MCF 10A (cell line): ENCODE measurements at regions not wholly inside any gene's neighbourhood (a gene's known extent, or its start where the extent isn't known, plus 50 kb on each side); places are given as distances from the start of the nearest gene placed in this dataset.

Experiments used
- BruUV-seq: library from RNA; stranded (reverse); fragments of 400-500 nt; replicated peaks from 2 replicates; lab custom pipeline; 2021; lab: Mats Ljungman, UMichigan
- CTCF ChIA-PET: fragments of 300-600 bp; sonication (Branson Sonifier 250); formaldehyde crosslinking; extraction: SDS; loops from one replicate; lab custom pipeline; 2021; ENCODE audit warnings: antibody characterized with exemption, inconsistent platforms; lab: Yijun Ruan, JAX
- POLR2A ChIA-PET: fragments of 300-600, 350-650 bp; sonication (Branson Sonifier 250); formaldehyde crosslinking; extraction: SDS; loops from one replicate; lab custom pipeline; 2020; ENCODE audit warnings: antibody characterized with exemption, inconsistent platforms; lab: Yijun Ruan, JAX
- DNase-seq: peaks from one replicate; pipeline ENCODE4 v3.0.0-alpha.2; 2018; ENCODE audit not compliant: unreplicated experiment
- H3K27ac Mint-ChIP-seq: one replicate; pipeline ENCODE4 v1.8.0; 2022; ENCODE audit warnings: mild to moderate bottlenecking, low read depth, mixed read lengths; ENCODE audit not compliant: unreplicated experiment
- H3K27me3 Mint-ChIP-seq: one replicate; pipeline ENCODE4 v1.8.0; 2022; ENCODE audit warnings: mixed read lengths; ENCODE audit not compliant: insufficient read depth, unreplicated experiment
- H3K36me3 Mint-ChIP-seq: one replicate; pipeline ENCODE4 v1.8.0; 2022; ENCODE audit warnings: mild to moderate bottlenecking, moderate library complexity, mixed read lengths; ENCODE audit not compliant: insufficient read depth, unreplicated experiment
- H3K4me1 Mint-ChIP-seq: one replicate; pipeline ENCODE4 v1.8.0; 2022; ENCODE audit warnings: mixed read lengths; ENCODE audit not compliant: insufficient read depth, unreplicated experiment
- H3K4me3 Mint-ChIP-seq: one replicate; pipeline ENCODE4 v1.8.0; 2022; ENCODE audit warnings: mild to moderate bottlenecking, moderate library complexity, mixed read lengths; ENCODE audit not compliant: unreplicated experiment
- H3K9me3 Mint-ChIP-seq: one replicate; pipeline ENCODE4 v1.8.0; 2022; ENCODE audit warnings: mixed read lengths; ENCODE audit not compliant: unreplicated experiment
- CTCF ChIP-seq: fragments of 200-600 bp; IDR thresholded peaks from one replicate; pipeline ENCODE4 v1.8.0; 2022; ENCODE audit warnings: antibody characterized with exemption, mild to moderate bottlenecking; ENCODE audit not compliant: unreplicated experiment
- intact Hi-C: fragments of 100-400 bp; cut with micrococcal nuclease; formaldehyde crosslinking; loops from 2 replicates; pipeline ENCODE4 v1.14.1; 2022

- Mint-ChIP-seq H3K36me3 (no peaks in the 10 kb centered on the region), H3K4me3 (no peak overlapping the region), H3K27ac (no peak overlapping the region), H3K9me3 (no peaks in the 10 kb centered on the region), H3K27me3 (peaks cover 38% of the 10 kb centered on the region), H3K4me1 (no peaks in the 10 kb centered on the region)
- BruUV-seq: no TSS peak
- no peak for DNase-seq
- CTCF ChIA-PET: no interaction called here
- intact Hi-C loops: no loop called here
- no peak for TF ChIP-seq CTCF
- POLR2A ChIA-PET: interaction anchor here (0.6 kb wide), 1 partner anchor 1094 kb away, joined by 3 read pairs; no protein-coding TSS in a partner anchor
Observed at GRCh38 chr7:4561795-4562194, 120.3 kb upstream of the FOXK1 start.

GRCh38 chr7:4566714-4567113 lies 115.4 kb upstream of the FOXK1 start:
- no peaks in the 10 kb centered on the region for H3K9me3 Mint-ChIP-seq
- intact Hi-C loops: no loop called here
- CTCF ChIA-PET: interaction anchor here (0.6 to 1.3 kb wide), 2 partner anchors 9 to 60 kb away, joined by 3 read pairs; no protein-coding TSS in a partner anchor
- H3K27me3 Mint-ChIP-seq: peaks cover 23% of the 10 kb centered on the region
- BruUV-seq: no TSS peak
- H3K36me3 Mint-ChIP-seq: no peaks in the 10 kb centered on the region
- no peak for TF ChIP-seq CTCF
- H3K4me1 Mint-ChIP-seq: no peaks in the 10 kb centered on the region
- no peak for DNase-seq
- no peak overlapping the region for H3K27ac Mint-ChIP-seq
- no peak overlapping the region for H3K4me3 Mint-ChIP-seq
- POLR2A ChIA-PET: no interaction called here

DNA sequence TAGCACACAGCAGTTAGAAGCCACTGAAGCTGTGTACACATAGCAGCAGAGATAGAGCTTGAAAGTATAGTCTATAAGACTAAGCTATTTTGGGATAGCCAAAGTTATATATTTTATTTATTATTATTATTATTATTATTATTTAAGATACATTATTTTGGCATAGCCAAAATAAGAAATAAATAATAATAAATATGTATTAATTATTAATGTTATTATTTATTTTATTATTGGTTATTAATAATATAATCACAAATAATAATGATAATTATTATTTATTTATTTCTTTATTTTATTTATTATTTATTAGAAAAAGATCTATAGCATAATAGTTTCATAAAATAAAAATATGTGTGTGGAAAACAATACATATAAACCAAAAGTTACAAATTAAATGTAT lies 107.2 kb upstream of the FOXK1 start:
- no peaks in the 10 kb centered on the region for H3K9me3 Mint-ChIP-seq
- no peak for TF ChIP-seq CTCF
- intact Hi-C loops: no loop called here

DNA sequence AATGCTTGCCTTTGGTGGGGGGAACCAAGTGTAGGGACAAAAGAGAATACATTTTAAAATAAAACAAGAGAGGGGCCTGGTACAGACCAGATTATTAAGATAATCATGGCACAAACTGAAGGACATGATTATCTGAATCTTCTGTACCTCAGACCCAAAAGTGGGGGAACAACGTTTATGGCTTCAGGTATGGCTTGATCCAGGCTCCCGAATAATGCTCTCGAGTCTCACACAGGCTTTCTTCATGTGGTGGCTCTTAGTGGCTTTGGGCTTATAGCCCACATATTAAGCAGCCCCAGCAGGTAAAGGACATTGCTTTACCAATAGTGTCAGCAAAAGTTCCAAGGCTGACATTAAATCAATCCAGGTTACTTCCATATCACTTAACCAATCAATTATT lies 106.8 kb upstream of the FOXK1 start:
- intact Hi-C loops: no loop called here
- Mint-ChIP-seq H3K4me3 (no peak overlapping the region), H3K9me3 (no peaks in the 10 kb centered on the region), H3K27me3 (no peaks in the 10 kb centered on the region), H3K36me3 (no peaks in the 10 kb centered on the region), H3K27ac (no peak overlapping the region), H3K4me1 (no peaks in the 10 kb centered on the region)
- POLR2A ChIA-PET: no interaction called here
- no peak for TF ChIP-seq CTCF
- no peak for DNase-seq
- CTCF ChIA-PET: no interaction called here
- BruUV-seq: no TSS peak

More for the DNA sequence above, 107.2 kb upstream of the FOXK1 start:
- H3K36me3 Mint-ChIP-seq: no peaks in the 10 kb centered on the region
- H3K27ac Mint-ChIP-seq: no peak overlapping the region
- no peak overlapping the region for H3K4me3 Mint-ChIP-seq
- CTCF ChIA-PET: no interaction called here
- POLR2A ChIA-PET: no interaction called here
- DNase-seq: no peak
- peaks cover 2% of the 10 kb centered on the region for H3K27me3 Mint-ChIP-seq
- BruUV-seq: no TSS peak
- no peaks in the 10 kb centered on the region for H3K4me1 Mint-ChIP-seq
